LNCAP (cell line): ENCODE measurements at regions not wholly inside any gene's neighbourhood (a gene's known extent, or its start where the extent isn't known, plus 50 kb on each side); places are given as distances from the start of the nearest gene placed in this dataset.

Experiments used
- CTCF ChIP-seq: fragments of 450-650 bp; IDR thresholded peaks from 2 replicates; pipeline ENCODE4 v1.5.1; 2017; ENCODE audit warnings: mild to moderate bottlenecking

DNA sequence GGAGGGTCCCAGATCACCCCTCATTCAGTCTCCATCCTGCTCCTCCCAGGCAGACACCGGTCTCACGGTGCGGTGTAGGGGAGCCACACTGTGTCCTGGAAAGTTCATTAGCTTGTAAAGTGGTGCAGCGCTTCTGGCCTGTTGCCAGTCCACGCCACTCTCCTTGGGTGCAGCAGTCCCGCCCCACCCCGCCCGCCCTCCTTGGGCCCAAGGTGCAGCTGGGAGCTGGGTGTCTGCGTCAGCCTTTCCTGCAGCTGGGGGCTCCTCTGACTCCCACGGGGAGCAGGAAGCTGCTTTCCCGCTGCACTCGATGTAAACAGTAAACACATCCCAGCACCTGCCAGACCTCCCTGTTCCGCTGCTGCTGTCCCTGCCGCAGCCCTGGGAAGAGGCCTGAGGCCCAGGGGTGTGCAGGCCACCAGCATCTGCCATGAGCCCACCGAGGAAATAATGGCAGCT lies 53.8 kb upstream of the ASB18 start:
- no peak for TF ChIP-seq CTCF

DNA sequence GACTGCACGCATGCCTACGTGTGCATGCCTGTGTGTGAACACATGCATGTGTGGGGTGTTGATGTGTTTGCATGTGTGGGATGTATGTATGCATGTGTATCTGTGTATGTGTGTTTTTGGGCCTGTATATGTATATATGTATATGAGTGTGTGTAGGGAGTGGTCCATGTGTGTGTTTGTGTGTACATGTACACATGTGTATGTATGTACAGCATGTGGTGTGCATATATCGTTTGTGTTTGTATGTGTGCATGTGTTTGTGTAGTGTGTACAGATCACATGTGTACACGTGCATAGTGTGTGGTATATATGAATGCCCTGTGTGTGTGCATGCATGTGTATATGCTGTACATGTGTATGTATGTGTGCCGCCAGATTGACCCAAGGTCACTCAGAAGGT lies 54.2 kb upstream of the ASB18 start:
- no peak for TF ChIP-seq CTCF

DNA sequence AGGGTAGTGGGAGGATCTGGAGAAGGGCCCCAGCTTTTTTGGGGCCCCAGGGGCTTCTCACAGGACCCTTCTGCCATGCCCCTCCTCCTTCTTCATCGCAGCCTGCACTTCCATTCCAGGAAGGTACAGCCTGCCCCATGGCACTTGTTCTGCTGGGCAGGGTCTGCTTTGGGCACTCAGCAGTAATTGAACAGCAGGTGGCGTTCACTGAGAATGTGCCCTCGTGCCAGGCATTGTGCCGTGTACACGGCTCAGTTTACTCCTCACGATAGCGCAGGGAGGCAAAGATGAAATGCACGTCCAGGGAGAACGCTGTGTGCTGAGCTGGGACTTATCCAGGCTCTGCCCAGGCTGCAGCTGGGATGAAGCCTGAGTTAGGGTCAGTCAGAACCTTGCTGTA lies 54.8 kb upstream of the ASB18 start:
- peak; percentile 39; the same call in 1 of the 2 replicates for TF ChIP-seq CTCF

DNA sequence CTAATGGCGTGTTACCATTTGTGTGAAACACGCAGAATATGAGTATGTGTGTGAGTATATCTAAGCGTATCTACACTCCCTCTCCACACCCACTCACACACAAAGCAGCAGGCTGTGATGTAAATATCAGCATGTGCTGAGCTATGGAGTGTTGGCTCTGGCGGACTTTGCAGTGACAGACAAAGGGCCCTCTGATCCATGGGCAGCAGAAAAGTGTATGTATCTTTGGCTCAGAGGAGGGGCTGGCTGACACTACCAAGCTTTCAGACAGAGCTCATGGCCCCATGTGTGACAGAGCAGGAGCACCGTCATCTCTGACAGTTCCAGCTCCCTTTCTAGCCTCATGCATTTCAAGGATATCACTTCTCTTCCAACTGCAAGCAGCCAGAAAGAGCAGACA lies 57.2 kb upstream of the ASB18 start:
- TF ChIP-seq CTCF: no peak

DNA sequence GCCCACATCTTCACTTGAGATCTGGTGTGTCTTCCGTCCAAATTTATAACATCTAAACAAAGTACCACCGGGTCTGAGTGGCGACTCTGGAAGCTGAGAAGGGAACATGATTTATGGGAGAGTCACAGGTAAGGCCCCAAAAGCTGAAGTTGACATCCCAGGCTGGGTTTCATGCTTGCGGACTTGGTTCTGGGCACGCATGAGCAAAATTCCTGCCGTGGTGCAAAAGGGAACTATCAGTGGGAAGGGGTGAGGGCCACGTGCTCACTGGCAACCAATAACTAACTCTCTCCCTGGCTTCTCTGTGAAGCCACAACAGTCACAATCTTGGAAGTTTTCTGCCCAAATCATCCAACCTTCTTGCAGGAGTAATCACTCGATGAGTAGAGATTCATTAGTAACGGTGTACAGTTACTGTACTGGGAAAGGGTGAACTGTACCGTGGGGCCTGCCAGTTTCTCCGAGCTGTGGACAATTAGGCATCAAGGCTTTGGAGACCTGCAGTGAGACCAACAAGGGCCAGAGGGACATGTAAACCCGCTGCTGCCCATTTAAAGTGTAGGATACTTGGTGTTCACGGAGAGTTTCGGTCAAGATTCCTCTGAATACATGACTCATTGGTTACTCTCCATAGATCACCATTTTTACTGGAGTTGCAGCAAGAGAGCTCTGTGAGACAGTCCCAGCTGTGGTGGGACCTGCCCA lies 69.4 kb upstream of the ASB18 start:
- TF ChIP-seq CTCF: no peak

DNA sequence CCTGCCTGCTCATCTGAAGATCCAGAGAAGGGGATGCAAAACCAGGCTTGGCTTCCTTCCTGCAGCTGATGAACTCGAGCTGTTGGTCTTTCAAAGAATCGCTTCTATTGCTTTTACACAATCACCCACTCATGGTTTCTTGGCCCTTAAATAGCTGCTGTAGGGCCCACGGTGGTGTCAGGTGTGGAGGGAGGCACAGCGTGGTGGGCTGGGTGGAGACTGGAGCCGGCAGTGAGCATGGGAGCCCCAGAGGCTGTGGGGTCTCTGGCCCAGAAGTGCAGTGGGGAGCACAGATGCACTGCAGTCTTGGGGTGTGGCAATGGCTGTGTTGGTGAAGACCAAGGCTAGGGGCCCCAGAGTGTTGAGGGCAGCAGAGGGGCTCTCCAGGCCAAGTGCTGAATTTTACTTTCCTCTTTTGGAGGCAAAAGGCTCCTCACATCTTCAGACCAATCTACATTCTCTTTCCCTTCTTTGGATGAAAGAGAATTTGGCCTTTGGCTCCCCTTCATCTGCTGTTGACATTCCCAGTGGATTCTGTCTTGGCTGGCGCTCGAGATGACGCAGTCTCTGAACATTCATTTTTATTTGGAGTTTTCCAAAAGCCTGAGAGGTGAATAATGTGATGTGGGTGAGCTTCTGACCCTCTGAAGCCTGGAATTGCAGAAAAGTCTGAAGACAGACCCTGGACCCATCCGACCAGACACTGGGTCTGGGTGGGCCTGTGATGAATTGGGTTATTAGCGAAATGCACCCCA lies 70.1 kb upstream of the ASB18 start:
- TF ChIP-seq CTCF: no peak

DNA sequence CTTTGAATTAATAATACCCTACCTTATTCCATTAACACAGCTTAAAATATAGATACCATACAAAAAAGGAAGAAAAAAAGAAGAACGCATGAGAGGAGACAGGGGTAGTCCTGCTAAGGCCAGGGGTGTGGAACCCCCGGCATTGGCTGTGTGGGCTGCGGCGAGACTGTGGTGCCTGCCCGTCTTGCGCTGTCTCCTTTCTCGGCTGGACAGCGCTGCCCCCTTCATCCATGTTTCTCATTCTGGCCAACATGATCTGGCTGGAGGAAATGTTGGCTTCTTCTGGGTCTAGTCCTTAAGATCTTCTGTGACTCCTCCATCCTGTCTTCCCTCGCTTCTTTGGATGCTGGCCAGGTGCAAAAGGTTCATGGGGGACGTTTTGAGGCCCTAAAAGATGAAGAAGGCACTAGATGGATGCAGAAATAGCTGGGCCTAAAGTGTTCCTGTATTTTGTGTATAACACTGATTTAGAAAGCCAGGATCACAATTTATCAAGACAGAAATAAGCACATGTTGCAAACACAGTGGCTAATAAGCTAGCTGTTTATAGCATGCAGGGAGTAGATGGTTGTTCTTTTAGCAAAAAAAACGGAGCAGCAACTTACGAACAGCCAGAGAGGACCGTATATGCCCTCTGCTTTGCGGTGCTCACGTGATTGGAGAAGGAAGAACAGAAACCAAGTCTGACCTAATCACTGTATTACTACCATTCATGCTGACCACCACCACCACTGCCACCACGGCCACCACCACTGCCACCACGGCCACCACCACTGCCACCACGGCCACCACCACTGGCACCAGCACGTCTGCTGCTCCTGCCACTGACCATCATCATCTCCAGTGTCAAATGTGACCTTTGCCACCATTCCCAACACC lies 71.7 kb upstream of the ASB18 start:
- TF ChIP-seq CTCF: no peak
